Heart right ventricle (tissue), 16 donors: ENCODE measurements at regions not wholly inside any gene's neighbourhood (a gene's known extent, or its start where the extent isn't known, plus 50 kb on each side); places are given as distances from the start of the nearest gene placed in this dataset.

Experiments
- ATAC-seq, 8 donors: fragments of 200-7000 bp; cut with Tn5 transposase; one replicate each; pipeline ENCODE4 v1.9.1; 2020; ENCODE audit warnings: mild to moderate bottlenecking in 8 of 8, moderate library complexity in 8 of 8, moderate number of reproducible peaks in 1 of 8
- DNase-seq, 2 donors: peaks; one replicate each; pipeline ENCODE4 v3.0.0-alpha.2; 2020
- H3K27ac ChIP-seq, 10 donors: fragments of 200-600 bp; sonication (generic) in 2 of 10; one replicate each; pipeline versions ENCODE4 v1.5.0 to v1.8.0; 2020 to 2022; ENCODE audit warnings: mild to moderate bottlenecking in 3 of 10
- H3K27me3 ChIP-seq, 7 donors: fragments of 200-600 bp; one replicate each; pipeline ENCODE4 v1.8.0; 2021 to 2022; ENCODE audit warnings: mild to moderate bottlenecking in 2 of 7
- H3K36me3 ChIP-seq, 9 donors: fragments of 200-600 bp; sonication (generic) in 1 of 9; one replicate each; pipeline versions ENCODE4 v1.5.0 to v1.8.0; 2020 to 2022; ENCODE audit warnings: mild to moderate bottlenecking in 2 of 9
- H3K4me1 ChIP-seq, 9 donors: fragments of 200-600 bp; sonication (generic) in 1 of 9; one replicate each; pipeline versions ENCODE4 v1.5.0 to v1.8.0; 2020 to 2022; ENCODE audit warnings: mild to moderate bottlenecking in 4 of 9
- H3K4me3 ChIP-seq, 10 donors: fragments of 200-600 bp; sonication (generic) in 2 of 10; one replicate each; pipeline versions ENCODE4 v1.5.0 to v1.8.0; 2020 to 2022; ENCODE audit warnings: mild to moderate bottlenecking in 7 of 10, moderate library complexity in 2 of 10
- H3K9me3 ChIP-seq, 11 donors: fragments of 200-600 bp in 10 of 11; sonication (generic) in 2 of 11; one replicate each; pipeline versions ENCODE4 v1.5.0 to v1.8.0; 2013 to 2022; ENCODE audit warnings: mild to moderate bottlenecking in 2 of 11, control low read depth in 1 of 11, moderate library complexity in 1 of 11
- WGBS, 2 donors: extraction: QIAGEN DNeasy Blood & Tissue Kit; methylation state at CpG; one replicate each; pipeline ENCODE4 v1.1.7; 2013; ENCODE audit warnings: inconsistent platforms in 1 of 2; 5-methylcytosine and 5-hydroxymethylcytosine counted together
- intact Hi-C, 10 donors: fragments of 100-400 bp; cut with DNase I; formaldehyde crosslinking; loops; one replicate each; pipeline versions ENCODE4 v1.11.1 to v1.14.2; 2022
- TF ChIP-seq, protein P1 (sequence below), 9 donors: fragments of 200-600 bp; sonication (generic) in 2 of 9; IDR thresholded peaks; one replicate each; pipeline versions ENCODE4 v1.5.0 to v1.8.0; 2021 to 2022; ENCODE audit warnings: antibody characterized with exemption in 9 of 9, mild to moderate bottlenecking in 5 of 9, moderate library complexity in 1 of 9
- donor health status: Arrhythmogenic right ventricular cardiomyopathy.
- donor health status: ischemic (EF 13 %, LVEDD 7.1; RV severe dilation, severe dysfunction).
- donor health status: healthy with polysubstance abuse.
- donor health status: DM: no; HTN: yes; CAD: no.
- donor health status: DM: no; HTN: no; CAD: no.
- donor health status: ischemic (EF 25% LVEDD 6.9; RV normal size, moderate dysfunction).
- donor health status: ischemic (EF 25% LVEDD 5.7; RV mildly dilated, moderate dysfunction).
- donor health status: healthy.
- donor health status: DM: yes; HTN: yes; CAD: no.
- donor health status: Ischemic cardiomyopathy.
- donor health status: ischemic (EF 35%, LVEDD 5.7; RV mildly dilated, moderate dysfunction).
- donor health status: nonischemic (EF 11% LVEDD 7.7; RV severe dilation, severe dysfunction).
- donor health status: DM: yes; HTN: yes; CAD: no.
- donor health status: PGD.
- donor health status: ischemic (EF 29% LVEDD 5.4; RV normal size, mild dysfunction).
- donor health status: nonischemic (EF 23%, LVEDD 6.1; RV moderate dilation, normal function).

DNA sequence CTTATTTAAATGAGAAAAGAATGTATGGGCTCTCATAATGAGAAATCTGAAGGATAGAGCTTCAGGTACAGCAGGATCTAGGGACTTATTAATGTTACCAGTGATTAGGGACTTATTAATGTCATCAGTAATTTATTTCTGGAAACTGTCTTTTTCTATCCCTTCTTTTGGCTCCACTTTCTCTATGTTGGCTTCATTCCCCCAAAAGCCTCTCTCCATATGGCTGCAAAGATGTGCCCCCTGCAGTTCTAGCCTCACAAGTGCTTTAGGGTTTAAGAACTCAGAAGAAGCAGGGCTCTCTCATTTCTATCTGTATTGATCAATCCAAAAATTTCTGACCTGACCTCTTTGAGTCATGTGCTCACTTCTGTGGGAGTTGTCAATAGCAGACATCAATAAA, 480.9 kb downstream of the TXNL1 start:
- H3K4me1 ChIP-seq, result peaks cover 2 to 17% (median 12%) of the 10 kb centered on the region in 9 donors
- DNase-seq (no peak), ATAC-seq (no peak)
- H3K9me3 ChIP-seq, result peaks cover 0 to 6% (median 0%) of the 10 kb centered on the region in 11 donors
- H3K36me3 ChIP-seq, result no peaks in the 10 kb centered on the region
- H3K4me3 ChIP-seq, result no peak overlapping the region
- no peak overlapping the region for H3K27ac ChIP-seq
- no peaks in the 10 kb centered on the region for H3K27me3 ChIP-seq
- TF ChIP-seq, protein P1, sequence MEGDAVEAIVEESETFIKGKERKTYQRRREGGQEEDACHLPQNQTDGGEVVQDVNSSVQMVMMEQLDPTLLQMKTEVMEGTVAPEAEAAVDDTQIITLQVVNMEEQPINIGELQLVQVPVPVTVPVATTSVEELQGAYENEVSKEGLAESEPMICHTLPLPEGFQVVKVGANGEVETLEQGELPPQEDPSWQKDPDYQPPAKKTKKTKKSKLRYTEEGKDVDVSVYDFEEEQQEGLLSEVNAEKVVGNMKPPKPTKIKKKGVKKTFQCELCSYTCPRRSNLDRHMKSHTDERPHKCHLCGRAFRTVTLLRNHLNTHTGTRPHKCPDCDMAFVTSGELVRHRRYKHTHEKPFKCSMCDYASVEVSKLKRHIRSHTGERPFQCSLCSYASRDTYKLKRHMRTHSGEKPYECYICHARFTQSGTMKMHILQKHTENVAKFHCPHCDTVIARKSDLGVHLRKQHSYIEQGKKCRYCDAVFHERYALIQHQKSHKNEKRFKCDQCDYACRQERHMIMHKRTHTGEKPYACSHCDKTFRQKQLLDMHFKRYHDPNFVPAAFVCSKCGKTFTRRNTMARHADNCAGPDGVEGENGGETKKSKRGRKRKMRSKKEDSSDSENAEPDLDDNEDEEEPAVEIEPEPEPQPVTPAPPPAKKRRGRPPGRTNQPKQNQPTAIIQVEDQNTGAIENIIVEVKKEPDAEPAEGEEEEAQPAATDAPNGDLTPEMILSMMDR (IDR thresholded peaks at IDR 0.05), result no peak
- intact Hi-C loops, result no loop called here

DNA sequence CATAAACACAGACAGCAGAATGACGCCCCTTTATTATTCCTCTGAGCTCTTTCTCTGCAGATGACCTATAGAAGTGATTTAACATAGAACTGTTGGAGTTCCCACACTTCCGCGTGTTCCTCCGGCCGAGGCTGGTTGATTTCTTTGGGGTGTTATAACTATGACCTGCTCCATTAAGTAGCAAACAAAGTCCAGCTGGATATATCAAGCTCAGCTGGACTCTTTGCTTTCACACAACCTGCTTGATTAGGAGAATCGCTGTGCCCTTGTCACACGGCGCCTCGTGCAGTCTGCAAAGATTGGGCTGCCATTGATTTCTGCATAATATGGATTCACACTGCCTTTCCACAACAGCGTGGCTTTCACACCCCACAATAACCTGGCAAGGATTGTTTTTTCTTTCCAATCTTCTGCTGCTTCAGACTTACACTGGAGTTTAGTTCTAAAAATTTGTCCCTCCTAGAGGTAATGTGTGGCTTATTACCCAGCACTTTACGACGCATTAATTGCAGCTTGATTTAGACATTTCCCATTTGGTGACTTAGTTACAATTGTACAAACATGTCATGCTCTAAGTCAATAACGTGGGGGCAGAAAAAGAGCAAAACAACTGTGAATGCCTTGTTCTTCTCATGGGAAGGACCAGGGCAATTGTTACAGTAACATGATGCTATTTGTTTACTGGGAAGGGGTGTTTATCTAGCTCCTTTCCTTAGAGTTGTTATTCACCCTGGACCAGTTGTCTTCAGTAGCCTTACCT, 485.7 kb downstream of the TXNL1 start:
- no peak overlapping the region for H3K27ac ChIP-seq
- H3K27me3 ChIP-seq, result no peaks in the 10 kb centered on the region
- no peaks in the 10 kb centered on the region for H3K4me1 ChIP-seq
- no peaks in the 10 kb centered on the region for H3K36me3 ChIP-seq
- TF ChIP-seq, protein P1 (IDR thresholded peaks at IDR 0.05), result no peak
- intact Hi-C loops, result no loop called here
- H3K9me3 ChIP-seq, result peaks cover 0 to 6% (median 0%) of the 10 kb centered on the region in 11 donors
- 87 to 90% methylated on average over 13 of the region's 13 CpGs for WGBS, 2 donors
- DNase-seq, result no peak
- ATAC-seq, result no peak
- H3K4me3 ChIP-seq, result no peak overlapping the region

DNA sequence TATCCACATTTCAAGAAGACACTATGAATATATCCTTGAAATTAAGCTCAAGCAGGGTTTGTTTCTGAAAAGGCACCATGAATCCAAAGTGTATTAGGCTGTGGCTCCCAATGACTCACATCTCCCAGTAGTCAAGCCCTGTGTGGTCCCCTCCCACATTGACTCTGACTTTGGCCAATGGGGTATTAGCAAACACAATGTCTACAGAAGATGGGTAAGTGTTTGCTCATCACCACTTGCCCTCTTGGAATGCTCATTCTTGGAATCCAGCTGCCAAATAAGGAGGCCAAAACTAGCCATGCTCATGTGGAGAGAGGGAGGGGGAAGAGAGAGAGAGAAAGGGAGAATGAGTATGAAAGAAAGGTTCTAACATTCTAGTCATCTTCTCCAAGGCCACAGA, 490.0 kb downstream of the TXNL1 start:
- Histone ChIP-seq H3K4me1 (no peaks in the 10 kb centered on the region), H3K4me3 (no peak overlapping the region), H3K27ac (no peak overlapping the region), H3K36me3 (no peaks in the 10 kb centered on the region), H3K9me3 (no peaks in the 10 kb centered on the region), H3K27me3 (no peaks in the 10 kb centered on the region)
- ATAC-seq (no peak), DNase-seq (no peak)
- intact Hi-C loops, result no loop called here
- TF ChIP-seq, protein P1 (IDR thresholded peaks at IDR 0.05), result no peak

DNA sequence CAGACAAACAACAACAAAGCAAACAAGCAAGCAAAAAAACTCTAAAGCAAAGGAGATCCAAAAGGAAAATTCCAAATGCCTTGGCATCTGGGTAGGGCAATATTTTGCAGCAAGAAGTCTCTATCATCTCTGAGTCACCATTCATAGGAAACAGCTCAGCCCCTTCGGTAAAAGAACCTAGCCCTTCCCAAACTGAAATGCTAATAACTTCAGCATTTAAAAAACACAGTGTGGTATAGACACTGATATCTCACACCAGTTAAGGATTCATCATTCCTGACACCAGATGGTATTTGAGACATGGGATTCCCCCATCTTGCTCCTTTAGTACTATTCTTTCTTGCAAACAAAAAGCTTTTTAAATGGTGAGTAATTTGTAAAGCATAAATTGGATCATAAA, 491.8 kb downstream of the TXNL1 start:
- 82 to 85% methylated on average over 1 of the region's 1 CpG for WGBS, 2 donors
- TF ChIP-seq, protein P1 (IDR thresholded peaks at IDR 0.05), result no peak
- no peak overlapping the region for H3K4me3 ChIP-seq
- H3K4me1 ChIP-seq, result no peaks in the 10 kb centered on the region
- no peak overlapping the region for H3K27ac ChIP-seq
- intact Hi-C loops, result no loop called here
- no peaks in the 10 kb centered on the region for H3K9me3 ChIP-seq
- no peak for ATAC-seq
- no peak for DNase-seq
- H3K27me3 ChIP-seq, result no peaks in the 10 kb centered on the region
- no peaks in the 10 kb centered on the region for H3K36me3 ChIP-seq
